Activated CD4-positive, alpha-beta T cell treated with anti-CD3 and anti-CD28 coated beads, Interleukin-2, amount 10 ng/mL, durations not matched to agents 7 days and 5 days (primary cell): ENCODE measurements at regions not wholly inside any gene's neighbourhood (a gene's known extent, or its start where the extent isn't known, plus 50 kb on each side); places are given as distances from the start of the nearest gene placed in this dataset.

ENCODE experiments used
- CTCF ChIA-PET: fragments of 350-600 bp; sonication (Branson Sonifier 250); formaldehyde crosslinking; loops from one replicate; lab custom pipeline; 2021; ENCODE audit warnings: antibody characterized with exemption; lab: Charles Lee
- POLR2A ChIA-PET: fragments of 350-600 bp; sonication (Branson Sonifier 250); formaldehyde crosslinking; loops from one replicate; lab custom pipeline; 2021; ENCODE audit warnings: antibody characterized with exemption; lab: Charles Lee
- DNase-seq: peaks from one replicate; pipeline ENCODE4 v3.0.0-alpha.2; 2020
- H3K27ac Mint-ChIP-seq: one replicate; pipeline ENCODE4 v1.8.0; 2021; ENCODE audit warnings: mild to moderate bottlenecking, moderate library complexity, mixed read lengths
- H3K27me3 Mint-ChIP-seq: one replicate; pipeline ENCODE4 v1.8.0; 2021; ENCODE audit warnings: mixed read lengths
- H3K36me3 Mint-ChIP-seq: one replicate; pipeline ENCODE4 v1.8.0; 2021; ENCODE audit warnings: low read depth, mixed read lengths
- H3K4me1 Mint-ChIP-seq: one replicate; pipeline ENCODE4 v1.8.0; 2021; ENCODE audit warnings: mixed read lengths
- H3K4me3 Mint-ChIP-seq: one replicate; pipeline ENCODE4 v1.8.0; 2021; ENCODE audit warnings: mild to moderate bottlenecking, moderate library complexity, mixed read lengths
- H3K9me3 Mint-ChIP-seq: one replicate; pipeline ENCODE4 v1.8.0; 2021; ENCODE audit warnings: mixed read lengths

DNA sequence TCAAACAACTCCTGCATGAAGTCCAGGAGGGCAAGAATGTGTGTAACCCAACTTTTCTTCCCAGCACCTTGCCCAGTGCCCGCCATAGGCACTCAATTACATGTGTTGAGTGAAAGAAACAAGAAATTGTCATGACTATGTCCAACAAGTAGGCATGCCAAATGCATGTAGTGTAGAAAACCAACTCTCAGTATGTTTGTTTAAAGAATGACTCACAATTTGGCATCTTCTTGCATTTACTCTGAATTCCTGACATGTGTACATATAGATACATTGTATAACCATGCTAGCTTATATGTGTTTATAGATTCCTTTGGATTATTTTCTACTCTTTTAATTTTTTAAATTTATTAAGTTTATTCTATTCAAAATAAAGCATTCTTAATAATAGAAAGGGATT is 305.0 kb downstream of the EFNB2 start:
- Mint-ChIP-seq H3K9me3 (no peaks in the 10 kb centered on the region), H3K4me3 (no peak overlapping the region), H3K27me3 (no peaks in the 10 kb centered on the region), H3K27ac (no peak overlapping the region), H3K36me3 (no peaks in the 10 kb centered on the region), H3K4me1 (no peaks in the 10 kb centered on the region)
- DNase-seq, result no peak
- ChIA-PET POLR2A (no interaction called here), CTCF (no interaction called here)

DNA sequence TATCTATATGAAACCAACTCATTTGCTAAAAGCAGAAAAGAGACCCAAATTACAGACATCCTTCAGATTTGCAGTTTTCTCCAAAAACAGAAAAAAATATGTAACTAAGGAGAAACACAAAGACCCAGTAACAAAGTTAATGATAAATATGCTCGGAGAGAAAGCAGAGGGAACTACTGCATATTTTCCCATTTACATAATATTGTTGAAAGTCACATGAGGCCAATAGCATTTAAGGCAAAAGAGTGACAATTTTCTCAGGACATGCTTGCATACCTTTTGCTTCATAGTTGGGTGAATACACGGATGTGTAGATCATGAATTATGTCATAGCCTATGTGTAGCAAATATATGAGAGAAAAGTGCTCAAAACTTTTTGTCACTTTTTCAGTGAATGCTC is 310.3 kb downstream of the EFNB2 start:
- Mint-ChIP-seq H3K27ac (no peak overlapping the region), H3K4me3 (no peak overlapping the region), H3K27me3 (no peaks in the 10 kb centered on the region), H3K4me1 (no peaks in the 10 kb centered on the region), H3K36me3 (no peaks in the 10 kb centered on the region), H3K9me3 (no peaks in the 10 kb centered on the region)
- POLR2A ChIA-PET, result no interaction called here
- CTCF ChIA-PET, result no interaction called here
- DNase-seq, result no peak

- H3K9me3 Mint-ChIP-seq, result no peaks in the 10 kb centered on the region
- CTCF ChIA-PET, result no interaction called here
- H3K4me3 Mint-ChIP-seq, result no peak overlapping the region
- no peaks in the 10 kb centered on the region for H3K27me3 Mint-ChIP-seq
- POLR2A ChIA-PET, result no interaction called here
- DNase-seq, result no peak
- H3K36me3 Mint-ChIP-seq, result no peaks in the 10 kb centered on the region
- H3K4me1 Mint-ChIP-seq, result no peaks in the 10 kb centered on the region
- H3K27ac Mint-ChIP-seq, result no peak overlapping the region
Measured at GRCh38 chr13:106220211-106220610, 315.3 kb downstream of the EFNB2 start.

DNA sequence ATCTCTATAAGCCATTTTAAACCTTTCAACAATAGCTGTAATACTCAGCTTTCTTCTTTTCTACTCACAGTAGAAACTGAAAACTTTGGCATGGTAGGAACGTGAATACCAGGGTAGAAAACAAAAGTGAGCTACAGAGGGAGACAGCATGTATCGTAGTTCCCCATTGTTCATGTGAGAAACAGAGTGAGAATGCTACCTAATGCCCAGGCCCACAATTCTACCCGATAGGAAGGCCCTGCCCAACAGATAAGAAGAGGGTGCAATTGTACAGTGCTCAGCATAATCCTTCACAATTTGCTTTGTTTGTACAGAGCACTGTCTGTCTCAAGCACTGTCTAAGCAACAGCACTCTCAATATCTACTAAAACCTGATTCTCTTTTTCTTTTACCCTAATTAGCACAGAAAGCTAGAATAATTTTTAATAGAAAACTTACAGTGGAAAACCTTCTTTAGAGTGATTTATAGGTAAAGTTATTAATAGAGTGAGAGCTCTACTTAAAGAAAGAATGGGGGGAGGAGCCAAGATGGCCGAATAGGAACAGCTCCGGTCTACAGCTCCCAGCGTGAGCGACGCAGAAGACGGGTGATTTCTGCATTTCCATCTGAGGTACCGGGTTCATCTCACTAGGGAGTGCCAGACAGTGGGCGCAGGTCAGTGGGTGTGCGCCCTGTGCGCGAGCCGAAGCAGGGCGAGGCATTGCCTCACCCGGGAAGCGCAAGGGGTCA is 322.3 kb downstream of the EFNB2 start:
- no peaks in the 10 kb centered on the region for H3K36me3 Mint-ChIP-seq
- POLR2A ChIA-PET, result no interaction called here

GRCh38 chr13:106212386-106213010 is 323.0 kb downstream of the EFNB2 start:
- DNase-seq, result no peak
- POLR2A ChIA-PET, result no interaction called here
- Mint-ChIP-seq H3K27ac (no peak overlapping the region), H3K4me3 (no peak overlapping the region), H3K27me3 (no peaks in the 10 kb centered on the region), H3K9me3 (no peaks in the 10 kb centered on the region), H3K4me1 (no peaks in the 10 kb centered on the region), H3K36me3 (no peaks in the 10 kb centered on the region)
- CTCF ChIA-PET, result no interaction called here

More for the DNA sequence above, 322.3 kb downstream of the EFNB2 start:
- no peak for DNase-seq
- Mint-ChIP-seq H3K9me3 (no peaks in the 10 kb centered on the region), H3K27me3 (no peaks in the 10 kb centered on the region), H3K4me1 (no peaks in the 10 kb centered on the region), H3K27ac (no peak overlapping the region), H3K4me3 (no peak overlapping the region)
- CTCF ChIA-PET, result no interaction called here

DNA sequence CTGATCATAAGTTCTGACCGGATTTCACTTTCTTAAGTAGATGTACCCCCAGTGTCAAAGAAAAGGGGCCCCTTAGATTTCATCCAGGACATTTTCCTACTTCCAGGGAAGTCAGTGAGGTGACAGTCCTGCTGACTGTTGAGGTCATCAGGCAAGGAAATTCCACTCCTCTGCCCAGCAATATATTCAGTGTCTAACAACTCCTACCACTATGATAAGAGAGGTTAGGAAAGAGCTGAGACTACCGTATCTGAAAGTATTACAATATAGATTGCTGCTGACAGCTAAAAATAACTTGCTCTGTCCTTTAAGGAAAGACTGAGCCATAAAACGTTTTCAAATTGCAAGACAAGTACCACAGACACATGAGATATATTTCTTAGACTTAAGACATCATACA is 325.1 kb downstream of the EFNB2 start:
- H3K9me3 Mint-ChIP-seq, result no peaks in the 10 kb centered on the region
- ChIA-PET POLR2A (no interaction called here), CTCF (no interaction called here)
- H3K27me3 Mint-ChIP-seq, result no peaks in the 10 kb centered on the region
- no peaks in the 10 kb centered on the region for H3K36me3 Mint-ChIP-seq
- H3K4me3 Mint-ChIP-seq, result no peak overlapping the region
- H3K4me1 Mint-ChIP-seq, result no peaks in the 10 kb centered on the region
- no peak for DNase-seq
- no peak overlapping the region for H3K27ac Mint-ChIP-seq

GRCh38 chr13:106205871-106206270 is 329.6 kb downstream of the EFNB2 start:
- Mint-ChIP-seq H3K9me3 (no peaks in the 10 kb centered on the region), H3K36me3 (no peaks in the 10 kb centered on the region), H3K4me1 (no peaks in the 10 kb centered on the region), H3K27me3 (no peaks in the 10 kb centered on the region), H3K27ac (no peak overlapping the region), H3K4me3 (no peak overlapping the region)
- ChIA-PET POLR2A (no interaction called here), CTCF (no interaction called here)
- DNase-seq, result no peak

DNA sequence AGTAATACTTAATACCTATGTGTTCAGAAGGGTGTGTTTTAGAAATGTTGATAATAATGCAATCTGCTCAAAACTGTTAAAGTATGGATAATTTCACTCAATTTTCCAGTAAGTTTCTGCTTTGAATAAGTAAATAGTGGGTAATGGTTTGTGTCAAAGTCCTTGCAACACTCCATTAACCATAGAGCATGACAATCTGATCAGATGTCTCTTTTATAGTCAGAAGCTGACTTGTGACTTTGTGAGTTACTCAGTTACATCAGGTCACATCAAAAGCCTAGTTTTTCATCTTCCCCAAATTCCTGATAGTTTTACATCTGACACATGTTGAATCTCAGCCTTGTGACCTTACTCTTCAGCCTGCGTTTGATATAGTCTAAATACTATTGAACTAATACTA is 338.0 kb downstream of the EFNB2 start:
- CTCF ChIA-PET, result no interaction called here
- Mint-ChIP-seq H3K9me3 (no peaks in the 10 kb centered on the region), H3K27ac (no peak overlapping the region), H3K36me3 (no peaks in the 10 kb centered on the region), H3K4me1 (no peaks in the 10 kb centered on the region), H3K27me3 (no peaks in the 10 kb centered on the region), H3K4me3 (no peak overlapping the region)
- DNase-seq, result no peak
- POLR2A ChIA-PET, result no interaction called here

- Mint-ChIP-seq H3K9me3 (no peaks in the 10 kb centered on the region), H3K4me3 (no peak overlapping the region), H3K36me3 (no peaks in the 10 kb centered on the region), H3K4me1 (no peaks in the 10 kb centered on the region), H3K27me3 (no peaks in the 10 kb centered on the region), H3K27ac (no peak overlapping the region)
- no peak for DNase-seq
- CTCF ChIA-PET, result interaction anchor here (0.6 kb wide), 1 partner anchor 57 kb away, joined by 4 read pairs; no protein-coding TSS in a partner anchor
- POLR2A ChIA-PET, result no interaction called here
Measured at GRCh38 chr13:106187501-106188095, 347.9 kb downstream of the EFNB2 start.

DNA sequence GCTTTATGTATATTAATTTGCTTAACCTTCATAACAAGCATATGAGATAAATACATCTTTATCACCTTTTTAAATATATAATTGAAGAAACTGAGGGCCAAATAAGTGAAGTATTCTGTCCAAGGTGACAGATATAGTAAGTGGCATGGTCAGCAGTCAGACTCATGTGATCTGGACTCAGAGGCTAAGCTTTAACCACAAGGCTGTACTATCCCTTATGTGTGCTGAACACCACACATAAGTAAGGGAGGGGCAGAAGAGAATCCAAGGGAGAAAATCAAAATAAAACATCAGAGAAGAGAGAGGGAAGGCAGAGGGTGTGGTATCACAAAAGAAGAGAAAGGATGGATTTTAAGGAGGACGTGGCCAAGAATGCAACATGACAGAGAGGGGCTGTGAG is 348.4 kb downstream of the EFNB2 start:
- no peaks in the 10 kb centered on the region for H3K9me3 Mint-ChIP-seq
- no peaks in the 10 kb centered on the region for H3K36me3 Mint-ChIP-seq
- no peaks in the 10 kb centered on the region for H3K27me3 Mint-ChIP-seq
- POLR2A ChIA-PET, result no interaction called here
- no peak overlapping the region for H3K4me3 Mint-ChIP-seq
- CTCF ChIA-PET, result no interaction called here
- H3K27ac Mint-ChIP-seq, result no peak overlapping the region
- DNase-seq, result no peak
- H3K4me1 Mint-ChIP-seq, result no peaks in the 10 kb centered on the region

GRCh38 chr13:106186366-106187030 is 349.0 kb downstream of the EFNB2 start:
- POLR2A ChIA-PET, result no interaction called here

DNA sequence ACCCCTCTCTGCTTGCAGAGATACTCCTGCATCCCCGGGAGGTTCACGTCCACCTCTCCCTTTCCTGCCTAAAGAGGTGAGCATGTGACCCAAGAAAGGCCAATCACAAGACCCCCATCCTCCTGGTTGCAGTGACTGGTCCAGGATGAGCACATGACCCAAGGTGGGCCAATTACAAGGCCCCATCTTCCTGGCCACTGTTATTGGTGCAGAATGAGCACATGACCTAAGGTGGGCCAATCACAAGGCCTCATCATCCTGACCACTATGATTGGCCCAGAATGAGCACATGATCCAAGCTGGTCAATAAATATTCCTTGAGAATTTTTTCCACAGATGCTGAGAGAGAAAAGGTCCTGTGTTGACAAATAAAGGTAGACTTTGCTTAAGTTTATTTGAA is 350.7 kb downstream of the EFNB2 start:
- H3K27ac Mint-ChIP-seq, result no peak overlapping the region
- ChIA-PET CTCF (no interaction called here), POLR2A (no interaction called here)
- no peak overlapping the region for H3K4me3 Mint-ChIP-seq
- H3K36me3 Mint-ChIP-seq, result no peaks in the 10 kb centered on the region
- no peaks in the 10 kb centered on the region for H3K4me1 Mint-ChIP-seq
- no peaks in the 10 kb centered on the region for H3K27me3 Mint-ChIP-seq
- H3K9me3 Mint-ChIP-seq, result peaks cover 3% of the 10 kb centered on the region
- no peak for DNase-seq

More at GRCh38 chr13:106186366-106187030, 349.0 kb downstream of the EFNB2 start:
- Mint-ChIP-seq H3K27me3 (no peaks in the 10 kb centered on the region), H3K4me3 (no peak overlapping the region), H3K9me3 (no peaks in the 10 kb centered on the region), H3K27ac (no peak overlapping the region), H3K36me3 (no peaks in the 10 kb centered on the region), H3K4me1 (no peaks in the 10 kb centered on the region)
- no peak for DNase-seq
- CTCF ChIA-PET, result no interaction called here

DNA sequence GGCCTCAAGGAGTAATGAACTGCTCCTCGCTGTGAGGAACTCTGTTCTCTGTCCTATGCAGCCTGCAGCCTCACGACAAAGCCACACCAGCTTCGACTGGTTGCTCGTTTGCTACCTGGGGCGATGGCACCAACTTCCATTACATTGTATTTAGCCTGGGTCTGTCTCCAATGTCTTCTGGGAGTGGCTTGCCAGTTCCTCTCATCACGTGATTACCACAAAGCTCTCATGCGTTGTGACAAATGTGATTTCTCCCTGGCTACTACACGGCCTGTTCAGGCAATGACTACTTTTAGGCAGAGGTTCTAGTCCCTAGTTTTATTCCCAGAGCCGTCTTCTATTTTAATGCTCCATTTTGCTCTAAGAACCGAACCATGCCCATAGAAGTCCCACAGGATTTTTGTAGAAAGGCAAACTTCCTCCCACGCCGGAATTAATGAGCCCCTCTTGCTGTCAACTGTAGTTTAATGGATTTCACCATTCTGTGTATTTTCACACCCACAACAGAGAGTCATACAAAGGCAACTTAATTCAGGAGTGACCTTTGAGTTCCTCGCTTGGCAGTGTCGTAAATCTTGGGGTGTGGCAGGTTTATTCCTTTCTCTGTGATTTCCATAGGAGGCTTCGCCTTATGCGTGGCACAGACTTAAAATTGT is 351.9 kb downstream of the EFNB2 start:
- Mint-ChIP-seq H3K4me1 (no peaks in the 10 kb centered on the region), H3K36me3 (no peaks in the 10 kb centered on the region), H3K27me3 (no peaks in the 10 kb centered on the region), H3K27ac (no peak overlapping the region), H3K4me3 (no peak overlapping the region), H3K9me3 (peaks cover 3% of the 10 kb centered on the region)
- no peak for DNase-seq
- ChIA-PET POLR2A (no interaction called here), CTCF (no interaction called here)
